Endothelial cell of umbilical vein (primary cell): ENCODE measurements at regions not wholly inside any gene's neighbourhood (a gene's known extent, or its start where the extent isn't known, plus 50 kb on each side); places are given as distances from the start of the nearest gene placed in this dataset.

Source experiments
- BruUV-seq: library from RNA; stranded (reverse); fragments of 400-500 nt; replicated peaks from 2 replicates; lab custom pipeline; 2021; lab: Mats Ljungman, UMichigan
- CTCF ChIA-PET: fragments of 300-600, 350-600 bp; sonication (Branson Sonifier 250); formaldehyde crosslinking; loops from one replicate; lab custom pipeline; 2021; ENCODE audit warnings: antibody characterized with exemption, inconsistent platforms; lab: Charles Lee
- POLR2A ChIA-PET: fragments of 300-600, 350-600 bp; sonication (Branson Sonifier 250); formaldehyde crosslinking; loops from one replicate; lab custom pipeline; 2021; ENCODE audit warnings: antibody characterized with exemption, inconsistent platforms; lab: Charles Lee
- DNase-seq: peaks from one replicate; pipeline ENCODE4 v3.0.0-alpha.2; 2011; ENCODE audit warnings: low read depth, low spot score
- FAIRE-seq: peaks from 2 replicates; lab custom pipeline; 2011; peaks lifted over from hg19 to GRCh38; lab: Jason Lieb, UNC
- H2AFZ ChIP-seq: 2 replicates; pipeline ENCODE4 v1.6.0; 2012; ENCODE audit warnings: low read depth, low read length, control low read depth, inconsistent platforms
- H3K27ac ChIP-seq: 2 replicates; pipeline ENCODE4 v1.5.1; 2011; ENCODE audit warnings: low read depth, mild to moderate bottlenecking, control low read depth, low read length, moderate library complexity; ENCODE audit not compliant: insufficient read depth
- H3K27me3 ChIP-seq, 2 experiments: 2 replicates each; pipeline versions ENCODE4 v1.6.0 to v1.6.1; 2011; ENCODE audit warnings: low read length in 2 of 2, mixed read lengths in 1 of 2; ENCODE audit not compliant: control insufficient read depth in 2 of 2, insufficient read depth in 2 of 2
- H3K36me3 ChIP-seq, 2 experiments: 2 replicates in 1 of 2; 3 replicates in 1 of 2; pipeline ENCODE4 v1.5.1; 2011; ENCODE audit warnings: low read length in 2 of 2, mild to moderate bottlenecking in 1 of 2, moderate library complexity in 1 of 2; ENCODE audit not compliant: control insufficient read depth in 2 of 2, insufficient read depth in 2 of 2; ENCODE audit errors: extremely low read depth in 1 of 2
- H3K4me1 ChIP-seq: 3 replicates; pipeline ENCODE4 v1.5.1; 2011; ENCODE audit warnings: mild to moderate bottlenecking, low read length; ENCODE audit not compliant: control insufficient read depth, insufficient read depth; ENCODE audit errors: extremely low read depth
- H3K4me2 ChIP-seq: 2 replicates; pipeline ENCODE4 v1.6.1; 2011; ENCODE audit warnings: low read length, control low read depth, mixed read lengths; ENCODE audit not compliant: insufficient read depth
- H3K4me3 ChIP-seq, 3 experiments: fragments of 200-600 bp in 1 of 3; sonication (generic), shearing (Covaris generic) in 1 of 3; replicated peaks in 1 of 3; 2 replicates each; pipeline ENCODE4 v1.5.1; 2011 to 2016; ENCODE audit warnings: control low read depth in 3 of 3, low read length in 3 of 3, mild to moderate bottlenecking in 2 of 3, inconsistent platforms in 1 of 3, low read depth in 1 of 3, moderate library complexity in 1 of 3; ENCODE audit not compliant: insufficient read depth in 1 of 3
- H3K79me2 ChIP-seq: 2 replicates; pipeline ENCODE4 v1.6.0; 2012; ENCODE audit warnings: low read length, inconsistent platforms; ENCODE audit not compliant: control insufficient read depth, insufficient read depth
- H3K9ac ChIP-seq: replicated peaks from 2 replicates; pipeline ENCODE3; 2011; ENCODE audit warnings: low read length, control low read depth; ENCODE audit not compliant: insufficient read depth; ENCODE audit errors: extremely low read depth
- H3K9me1 ChIP-seq: replicated peaks from 3 replicates; pipeline ENCODE4 v1.6.0; 2011; ENCODE audit warnings: mild to moderate bottlenecking, low read length; ENCODE audit not compliant: control insufficient read depth, insufficient read depth; ENCODE audit errors: extremely low read depth
- H3K9me3 ChIP-seq: replicated peaks from 2 replicates; pipeline ENCODE4 v1.5.1; 2012; ENCODE audit warnings: low read length, inconsistent platforms; ENCODE audit not compliant: control insufficient read depth, insufficient read depth
- H4K20me1 ChIP-seq: replicated peaks from 2 replicates; pipeline ENCODE3; 2011; ENCODE audit warnings: mild to moderate bottlenecking, low read length; ENCODE audit not compliant: control insufficient read depth, insufficient read depth; ENCODE audit errors: extremely low read depth
- EZH2 ChIP-seq: IDR thresholded peaks from 2 replicates; pipeline ENCODE4 v1.6.1; 2012; ENCODE audit warnings: borderline replicate concordance, low read depth, mild to moderate bottlenecking, moderate library complexity, low read length, inconsistent platforms; ENCODE audit not compliant: severe bottlenecking
- FOS ChIP-seq: IDR thresholded peaks from 2 replicates; pipeline ENCODE4 v1.6.1; 2011; ENCODE audit warnings: mild to moderate bottlenecking, low read length, moderate library complexity, borderline replicate concordance; ENCODE audit not compliant: insufficient read depth
- GATA2 ChIP-seq: IDR thresholded peaks from 2 replicates; pipeline ENCODE4 v1.7.0; 2011; ENCODE audit warnings: low read depth, mild to moderate bottlenecking, moderate library complexity, mixed read lengths, low read length; ENCODE audit not compliant: insufficient read length, insufficient read depth
- JUN ChIP-seq: IDR thresholded peaks from 2 replicates; pipeline ENCODE4 v1.6.1; 2011; ENCODE audit warnings: borderline replicate concordance, low read depth; ENCODE audit not compliant: insufficient read length, insufficient read depth
- MYC ChIP-seq: IDR thresholded peaks from one replicate; pipeline ENCODE4 v1.6.1; 2011; ENCODE audit warnings: mild to moderate bottlenecking, low read depth, low read length
- POLR2A ChIP-seq: IDR thresholded peaks from 2 replicates; pipeline ENCODE4 v1.6.1; 2012; ENCODE audit warnings: low read depth, mild to moderate bottlenecking, control low read depth, low read length
- POLR2AphosphoS5 ChIP-seq: IDR thresholded peaks from 2 replicates; pipeline ENCODE4 v1.6.1; 2012; ENCODE audit warnings: low read depth, mild to moderate bottlenecking, control low read depth, low read length, moderate library complexity; ENCODE audit not compliant: insufficient read depth
- dilution Hi-C: fragments of 300-500 bp; cut with MboI; formaldehyde crosslinking; loops from one replicate; pipeline ENCODE4 v1.15.0; 2019; ENCODE audit warnings: low sequenced_read_pairs; ENCODE audit not compliant: extremely low pct_ligation_motif_present
- intact Hi-C: fragments of 100-400 bp; cut with micrococcal nuclease; formaldehyde crosslinking; loops from one replicate; pipeline ENCODE4 v1.10.0; 2022
- TF ChIP-seq, protein P1 (sequence below): IDR thresholded peaks from 2 replicates; pipeline ENCODE4 v1.6.1; 2011; ENCODE audit not compliant: insufficient read depth, insufficient read length
- TF ChIP-seq, protein P2 (sequence below), 2 donors: IDR thresholded peaks; 1 replicate in 1 of 2; 2 replicates in 1 of 2; pipeline ENCODE4 v1.5.1; 2011; ENCODE audit warnings: low read length in 2 of 2, mild to moderate bottlenecking in 2 of 2, moderate library complexity in 2 of 2, control low read depth in 1 of 2, inconsistent platforms in 1 of 2, low read depth in 1 of 2; ENCODE audit not compliant: insufficient read depth in 1 of 2; ENCODE audit errors: extremely low read depth in 1 of 2

DNA sequence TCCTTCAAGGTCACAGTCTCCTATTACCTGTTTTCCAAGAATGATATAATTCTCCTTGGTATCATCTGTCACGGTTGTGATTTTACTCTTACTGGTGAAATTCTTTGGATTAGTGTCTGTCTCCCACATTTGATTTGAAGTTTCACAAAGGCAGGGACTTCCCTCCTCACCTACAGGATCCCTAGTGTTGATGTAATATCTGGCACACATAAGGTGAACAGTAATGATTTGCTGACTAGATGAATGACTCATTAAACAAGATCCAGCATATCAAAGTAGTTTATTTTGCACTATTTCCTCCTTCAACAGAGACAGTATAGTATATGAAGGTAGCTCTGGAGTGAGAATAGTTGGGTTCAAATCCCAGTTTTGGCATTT is 135.3 kb upstream of the IL1RAPL2 start:
- Histone ChIP-seq H2AFZ (no peak overlapping the region), H3K4me1 (no peaks in the 10 kb centered on the region), H3K9me3 (no peaks in the 10 kb centered on the region), H3K27me3 (no peaks in the 10 kb centered on the region), H3K9me1 (no peaks in the 10 kb centered on the region), H3K9ac (no peak overlapping the region), H3K36me3 (no peaks in the 10 kb centered on the region), H3K4me2 (no peak overlapping the region), H3K4me3 (no peak overlapping the region), H4K20me1 (no peaks in the 10 kb centered on the region), H3K27ac (no peak overlapping the region), H3K79me2 (no peaks in the 10 kb centered on the region)
- dilution Hi-C loops (no loop called here), intact Hi-C loops (no loop called here)
- DNase-seq (no peak), FAIRE-seq (no peak)
- no peak for TF ChIP-seq JUN
- TF ChIP-seq, protein P1, sequence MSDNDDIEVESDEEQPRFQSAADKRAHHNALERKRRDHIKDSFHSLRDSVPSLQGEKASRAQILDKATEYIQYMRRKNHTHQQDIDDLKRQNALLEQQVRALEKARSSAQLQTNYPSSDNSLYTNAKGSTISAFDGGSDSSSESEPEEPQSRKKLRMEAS, result no peak
- TF ChIP-seq GATA2, result no peak
- no peak for TF ChIP-seq POLR2A
- no peak for TF ChIP-seq MYC
- BruUV-seq, result no TSS peak
- CTCF ChIA-PET, result no interaction called here
- POLR2A ChIA-PET, result no interaction called here

DNA sequence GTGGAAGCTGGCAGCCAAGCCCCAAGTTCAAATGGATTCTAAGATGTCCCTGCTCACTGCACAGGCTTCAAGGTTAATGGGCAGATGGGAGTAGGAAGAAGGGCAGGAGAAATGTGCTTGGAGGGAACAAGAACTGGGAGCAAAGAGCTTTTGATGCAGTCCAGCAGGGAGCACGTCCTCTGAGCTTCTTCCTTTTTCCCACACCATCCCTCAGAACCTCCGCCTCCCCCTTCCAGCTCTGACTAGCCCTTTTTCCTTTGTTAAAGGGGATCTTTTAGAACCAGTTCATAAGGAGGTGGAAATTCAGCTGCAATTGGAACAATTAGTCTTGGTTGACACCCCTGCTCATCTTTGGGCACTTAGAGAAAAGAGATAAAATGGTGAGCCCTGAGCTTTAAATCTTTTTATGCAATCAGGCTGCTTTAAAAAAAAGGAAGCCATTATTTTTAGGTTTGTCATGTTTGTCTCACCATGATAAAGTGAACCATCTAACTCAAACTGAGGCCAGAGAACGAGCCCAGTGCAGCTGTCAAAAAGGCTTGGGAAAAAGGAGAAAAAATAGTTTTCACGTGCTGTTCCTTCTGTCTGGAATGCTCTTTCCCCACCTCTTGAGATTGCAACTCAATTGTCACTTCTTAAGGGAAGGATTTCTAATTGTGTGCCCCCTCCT is 135.8 kb upstream of the IL1RAPL2 start:
- ChIA-PET POLR2A (no interaction called here), CTCF (no interaction called here)
- intact Hi-C loops, result no loop called here
- no peaks in the 10 kb centered on the region for H3K4me1 ChIP-seq
- FAIRE-seq, result no peak
- dilution Hi-C loops, result no loop called here
- DNase-seq, result no peak
- no peaks in the 10 kb centered on the region for H3K9me3 ChIP-seq
- no peaks in the 10 kb centered on the region for H3K9me1 ChIP-seq
- no peaks in the 10 kb centered on the region for H3K79me2 ChIP-seq
- H3K27ac ChIP-seq, result no peak overlapping the region
- no peaks in the 10 kb centered on the region for H4K20me1 ChIP-seq
- TF ChIP-seq MYC (no peak), POLR2AphosphoS5 (no peak), GATA2 (no peak), POLR2A (no peak), EZH2 (no peak), JUN (no peak), FOS (no peak)
- TF ChIP-seq, protein P2, sequence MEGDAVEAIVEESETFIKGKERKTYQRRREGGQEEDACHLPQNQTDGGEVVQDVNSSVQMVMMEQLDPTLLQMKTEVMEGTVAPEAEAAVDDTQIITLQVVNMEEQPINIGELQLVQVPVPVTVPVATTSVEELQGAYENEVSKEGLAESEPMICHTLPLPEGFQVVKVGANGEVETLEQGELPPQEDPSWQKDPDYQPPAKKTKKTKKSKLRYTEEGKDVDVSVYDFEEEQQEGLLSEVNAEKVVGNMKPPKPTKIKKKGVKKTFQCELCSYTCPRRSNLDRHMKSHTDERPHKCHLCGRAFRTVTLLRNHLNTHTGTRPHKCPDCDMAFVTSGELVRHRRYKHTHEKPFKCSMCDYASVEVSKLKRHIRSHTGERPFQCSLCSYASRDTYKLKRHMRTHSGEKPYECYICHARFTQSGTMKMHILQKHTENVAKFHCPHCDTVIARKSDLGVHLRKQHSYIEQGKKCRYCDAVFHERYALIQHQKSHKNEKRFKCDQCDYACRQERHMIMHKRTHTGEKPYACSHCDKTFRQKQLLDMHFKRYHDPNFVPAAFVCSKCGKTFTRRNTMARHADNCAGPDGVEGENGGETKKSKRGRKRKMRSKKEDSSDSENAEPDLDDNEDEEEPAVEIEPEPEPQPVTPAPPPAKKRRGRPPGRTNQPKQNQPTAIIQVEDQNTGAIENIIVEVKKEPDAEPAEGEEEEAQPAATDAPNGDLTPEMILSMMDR (IDR thresholded peaks at IDR 0.05; ENCODE audit: extremely low read depth in 1 of 2, insufficient read depth in 1 of 2, low read depth in 1 of 2, low read length in 2 of 2), result no peak
- TF ChIP-seq, protein P1, result no peak
- no peaks in the 10 kb centered on the region for H3K27me3 ChIP-seq
- BruUV-seq, result no TSS peak
- no peak overlapping the region for H3K4me2 ChIP-seq
- H3K9ac ChIP-seq, result no peak overlapping the region
- no peak overlapping the region for H3K4me3 ChIP-seq
- H3K36me3 ChIP-seq, result no peaks in the 10 kb centered on the region
- H2AFZ ChIP-seq, result no peak overlapping the region
